H1 (cell line): ENCODE measurements at regions not wholly inside any gene's neighbourhood (a gene's known extent, or its start where the extent isn't known, plus 50 kb on each side); places are given as distances from the start of the nearest gene placed in this dataset.
A peak's percentile ranks its signal among the peaks of the same experiment; 100 is the strongest.

Experiments
- CTCF ChIA-PET: fragments of 300-600 bp; sonication (Branson Sonifier 250); formaldehyde crosslinking; loops from one replicate; lab custom pipeline; 2021; ENCODE audit not compliant: partially characterized antibody; lab: Charles Lee
- POLR2A ChIA-PET: fragments of 300-600 bp; sonication (Branson Sonifier 250); formaldehyde crosslinking; loops from one replicate; lab custom pipeline; 2021; ENCODE audit warnings: inconsistent platforms; ENCODE audit not compliant: partially characterized antibody; lab: Charles Lee
- DNase-seq, 2 experiments: peaks; one replicate each; pipeline versions ENCODE4 v3.0.0 to v3.0.0-alpha.2; 2010 to 2022; ENCODE audit warnings: low spot score in 2 of 2, low read depth in 1 of 2, mixed read lengths in 1 of 2
- FAIRE-seq: peaks from 2 replicates; lab custom pipeline; 2011; peaks lifted over from hg19 to GRCh38; lab: Jason Lieb, UNC
- H2AFZ ChIP-seq: 2 replicates; pipeline ENCODE4 v1.8.1; 2012; ENCODE audit warnings: low read length, inconsistent platforms
- H2AK5ac ChIP-seq: 2 replicates; pipeline ENCODE4 v1.6.1; 2013; ENCODE audit warnings: low read depth, low read length
- H2BK120ac ChIP-seq: replicated peaks from 2 replicates; pipeline ENCODE3; 2013; ENCODE audit warnings: low read depth, low read length, inconsistent platforms
- H2BK12ac ChIP-seq: 2 replicates; pipeline ENCODE4 v1.6.1; 2013; ENCODE audit warnings: low read depth, low read length
- H2BK15ac ChIP-seq: 2 replicates; pipeline ENCODE4 v1.6.1; 2013; ENCODE audit warnings: low read length
- H2BK20ac ChIP-seq: 2 replicates; pipeline ENCODE4 v1.6.1; 2013; ENCODE audit warnings: low read length
- H2BK5ac ChIP-seq: 2 replicates; pipeline ENCODE4 v1.6.1; 2013; ENCODE audit warnings: low read depth, low read length
- H3K14ac ChIP-seq: 2 replicates; pipeline ENCODE4 v1.6.1; 2013; ENCODE audit warnings: inconsistent platforms; ENCODE audit not compliant: insufficient read length
- H3K18ac ChIP-seq: 2 replicates; pipeline ENCODE4 v1.6.1; 2013; ENCODE audit warnings: low read length; ENCODE audit errors: extremely low read depth
- H3K23ac ChIP-seq: 2 replicates; pipeline ENCODE4 v1.6.1; 2013; ENCODE audit warnings: inconsistent platforms; ENCODE audit not compliant: insufficient read length
- H3K23me2 ChIP-seq: 2 replicates; pipeline ENCODE4 v1.6.1; 2013; ENCODE audit warnings: low read depth, low read length
- H3K27ac ChIP-seq: 2 replicates; pipeline ENCODE4 v1.6.1; 2011; ENCODE audit warnings: low read depth, low read length, inconsistent platforms
- H3K27me3 ChIP-seq, 4 experiments: replicated peaks in 1 of 4; 1 replicate in 1 of 4; 2 replicates in 3 of 4; pipeline versions ENCODE4 v1.6.1 to v1.8.1; 2011 to 2013; ENCODE audit warnings: low read length in 3 of 4, mild to moderate bottlenecking in 3 of 4, inconsistent platforms in 2 of 4, mixed read lengths in 2 of 4, moderate library complexity in 1 of 4; ENCODE audit not compliant: control insufficient read depth in 3 of 4, insufficient read depth in 3 of 4; ENCODE audit errors: extremely low read depth in 1 of 4
- H3K36me3 ChIP-seq, 4 experiments: 2 replicates each; pipeline versions ENCODE4 v1.6.1 to v1.8.1; 2011 to 2013; ENCODE audit warnings: mild to moderate bottlenecking in 4 of 4, low read length in 3 of 4, moderate library complexity in 2 of 4, control low read depth in 1 of 4, inconsistent platforms in 1 of 4; ENCODE audit not compliant: insufficient read depth in 4 of 4, control insufficient read depth in 2 of 4
- H3K4ac ChIP-seq: replicated peaks from 2 replicates; pipeline ENCODE3; 2013; ENCODE audit warnings: low read length, low read depth, mixed read lengths, inconsistent platforms; ENCODE audit not compliant: insufficient read length
- H3K4me1 ChIP-seq, 4 experiments: replicated peaks in 1 of 4; 1 replicate in 1 of 4; 2 replicates in 3 of 4; pipeline versions ENCODE4 v1.6.1 to v1.8.1; 2011 to 2013; ENCODE audit warnings: low read length in 3 of 4, inconsistent platforms in 2 of 4, mixed read lengths in 1 of 4; ENCODE audit not compliant: insufficient read depth in 4 of 4, control insufficient read depth in 3 of 4
- H3K4me2 ChIP-seq, 2 experiments: 2 replicates each; pipeline versions ENCODE4 v1.6.1 to v1.8.1; 2011 to 2013; ENCODE audit warnings: low read depth in 2 of 2, low read length in 2 of 2, control low read depth in 1 of 2, inconsistent platforms in 1 of 2, mild to moderate bottlenecking in 1 of 2; ENCODE audit not compliant: insufficient read depth in 1 of 2
- H3K4me3 ChIP-seq, 4 experiments: fragments of 200-600, 300-600 bp in 1 of 4; sonication (generic), shearing (Covaris generic), sonication (Bioruptor Twin) in 1 of 4; 2 replicates each; pipeline versions ENCODE4 v1.5.1 to v1.8.1; 2011 to 2016; ENCODE audit warnings: low read length in 4 of 4, low read depth in 3 of 4, control low read depth in 2 of 4, inconsistent platforms in 2 of 4, mild to moderate bottlenecking in 2 of 4, mixed read lengths in 1 of 4, moderate library complexity in 1 of 4; ENCODE audit not compliant: insufficient read depth in 2 of 4; ENCODE audit errors: extremely low read depth in 1 of 4
- H3K56ac ChIP-seq: replicated peaks from 2 replicates; pipeline ENCODE3; 2013; ENCODE audit warnings: low read depth, mild to moderate bottlenecking, mixed read lengths, low read length, inconsistent platforms; ENCODE audit not compliant: insufficient read length
- H3K79me1 ChIP-seq: 2 replicates; pipeline ENCODE4 v1.6.1; 2013; ENCODE audit warnings: low read depth, low read length, control low read depth
- H3K79me2 ChIP-seq, 2 experiments: 2 replicates each; pipeline versions ENCODE4 v1.6.1 to v1.8.1; 2012 to 2013; ENCODE audit warnings: low read length in 2 of 2, mild to moderate bottlenecking in 2 of 2, inconsistent platforms in 1 of 2; ENCODE audit not compliant: insufficient read depth in 2 of 2, control insufficient read depth in 1 of 2
- H3K9ac ChIP-seq, 4 experiments: replicated peaks in 1 of 4; 1 replicate in 1 of 4; 2 replicates in 3 of 4; pipeline versions ENCODE4 v1.6.1 to v1.8.1; 2011 to 2013; ENCODE audit warnings: low read depth in 3 of 4, low read length in 3 of 4, control low read depth in 2 of 4, mild to moderate bottlenecking in 2 of 4, moderate library complexity in 2 of 4, inconsistent platforms in 1 of 4; ENCODE audit errors: extremely low read depth in 1 of 4
- H3K9me3 ChIP-seq, 2 experiments: 2 replicates each; pipeline versions ENCODE4 v1.6.1 to v1.8.1; 2012 to 2013; ENCODE audit warnings: mild to moderate bottlenecking in 2 of 2, moderate library complexity in 2 of 2, control low read depth in 1 of 2, inconsistent platforms in 1 of 2, low read depth in 1 of 2, low read length in 1 of 2, mixed read lengths in 1 of 2; ENCODE audit not compliant: insufficient read depth in 2 of 2
- H4K20me1 ChIP-seq, 2 experiments: replicated peaks in 1 of 2; 2 replicates each; pipeline versions ENCODE3 to v1.8.1; 2011 to 2013; ENCODE audit warnings: inconsistent platforms in 2 of 2, low read length in 2 of 2, mild to moderate bottlenecking in 1 of 2; ENCODE audit not compliant: insufficient read depth in 2 of 2, control insufficient read depth in 1 of 2
- H4K5ac ChIP-seq: 2 replicates; pipeline ENCODE4 v1.6.1; 2013; ENCODE audit warnings: low read length, low read depth, mixed read lengths, inconsistent platforms; ENCODE audit not compliant: insufficient read length
- H4K8ac ChIP-seq: 2 replicates; pipeline ENCODE4 v1.8.0; 2013; ENCODE audit warnings: mild to moderate bottlenecking, moderate library complexity, low read length, inconsistent platforms; ENCODE audit not compliant: insufficient read depth; ENCODE audit errors: extremely low read depth
- H4K91ac ChIP-seq: replicated peaks from 2 replicates; pipeline ENCODE3; 2013; ENCODE audit warnings: low read length, mixed read lengths, inconsistent platforms; ENCODE audit not compliant: insufficient read length
- BRCA1 ChIP-seq: IDR thresholded peaks from 2 replicates; pipeline ENCODE4 v1.6.1; 2012; ENCODE audit warnings: low read depth, low read length, improper control_type of control experiment
- EZH2 ChIP-seq: fragments of 200-600 bp; sonication (generic); IDR thresholded peaks from 2 replicates; pipeline ENCODE4 v1.7.1; 2012; ENCODE audit warnings: low read depth, mild to moderate bottlenecking, moderate library complexity, low read length, inconsistent platforms; ENCODE audit not compliant: severe bottlenecking
- JUND ChIP-seq: IDR thresholded peaks from 2 replicates; pipeline ENCODE4 v1.6.1; 2011; ENCODE audit warnings: mild to moderate bottlenecking, improper control_type of control experiment, low read length
- KDM4A ChIP-seq: IDR thresholded peaks from one replicate; pipeline ENCODE4 v1.7.1; 2012; ENCODE audit warnings: low read depth, mild to moderate bottlenecking, moderate library complexity, low read length, inconsistent platforms; ENCODE audit not compliant: severe bottlenecking
- KDM5A ChIP-seq: fragments of 200-600 bp; IDR thresholded peaks from 2 replicates; pipeline ENCODE4 v1.7.1; 2012; ENCODE audit warnings: mild to moderate bottlenecking, low read length, inconsistent platforms, mixed read lengths
- MAFK ChIP-seq: IDR thresholded peaks from 2 replicates; pipeline ENCODE4 v1.6.1; 2012; ENCODE audit warnings: low read depth, mild to moderate bottlenecking, improper control_type of control experiment, low read length
- NANOG ChIP-seq: IDR thresholded peaks from 2 replicates; pipeline ENCODE4 v1.6.1; 2011; ENCODE audit warnings: low read length, low read depth, mild to moderate bottlenecking, inconsistent platforms; ENCODE audit not compliant: insufficient read depth, poor library complexity, severe bottlenecking
- NRF1 ChIP-seq: IDR thresholded peaks from 2 replicates; pipeline ENCODE4 v1.6.1; 2011; ENCODE audit warnings: mild to moderate bottlenecking, low read depth, low read length, improper control_type of control experiment
- RNF2 ChIP-seq: fragments of 200-900, 300-1000 bp; sonication (generic); IDR thresholded peaks from 2 replicates; pipeline ENCODE4 v1.7.1; 2016; ENCODE audit warnings: borderline replicate concordance, low read depth, mild to moderate bottlenecking, antibody characterized with exemption, low read length; ENCODE audit not compliant: poor library complexity, severe bottlenecking; ENCODE audit errors: missing control alignments
- SP2 ChIP-seq: IDR thresholded peaks from 2 replicates; pipeline ENCODE4 v1.6.1; 2012; ENCODE audit warnings: mild to moderate bottlenecking, low read length, inconsistent platforms
- TAF7 ChIP-seq: optimal IDR thresholded peaks from 2 replicates; pipeline ENCODE3; 2011; ENCODE audit warnings: low read depth, mild to moderate bottlenecking, inconsistent platforms, low read length, moderate library complexity, borderline replicate concordance
- whole genome bisulfite sequencing, 2 experiments: shearing (Covaris generic) in 1 of 2; methylation state at CpG; one replicate each; pipeline versions ENCODE4 v1.1.6 to v1.1.7; 2013 to 2015; ENCODE audit warnings: low lambda C conversion rate in 2 of 2, mixed read lengths in 2 of 2, inconsistent platforms in 1 of 2, low coverage in 1 of 2, missing lambda C conversion rate in 1 of 2; ENCODE audit not compliant: insufficient replicate concordance in 2 of 2, insufficient coverage in 1 of 2, insufficient read length in 1 of 2; ENCODE audit errors: extremely low coverage in 1 of 2, missing lambda C conversion rate in 1 of 2; 5-methylcytosine and 5-hydroxymethylcytosine counted together

DNA sequence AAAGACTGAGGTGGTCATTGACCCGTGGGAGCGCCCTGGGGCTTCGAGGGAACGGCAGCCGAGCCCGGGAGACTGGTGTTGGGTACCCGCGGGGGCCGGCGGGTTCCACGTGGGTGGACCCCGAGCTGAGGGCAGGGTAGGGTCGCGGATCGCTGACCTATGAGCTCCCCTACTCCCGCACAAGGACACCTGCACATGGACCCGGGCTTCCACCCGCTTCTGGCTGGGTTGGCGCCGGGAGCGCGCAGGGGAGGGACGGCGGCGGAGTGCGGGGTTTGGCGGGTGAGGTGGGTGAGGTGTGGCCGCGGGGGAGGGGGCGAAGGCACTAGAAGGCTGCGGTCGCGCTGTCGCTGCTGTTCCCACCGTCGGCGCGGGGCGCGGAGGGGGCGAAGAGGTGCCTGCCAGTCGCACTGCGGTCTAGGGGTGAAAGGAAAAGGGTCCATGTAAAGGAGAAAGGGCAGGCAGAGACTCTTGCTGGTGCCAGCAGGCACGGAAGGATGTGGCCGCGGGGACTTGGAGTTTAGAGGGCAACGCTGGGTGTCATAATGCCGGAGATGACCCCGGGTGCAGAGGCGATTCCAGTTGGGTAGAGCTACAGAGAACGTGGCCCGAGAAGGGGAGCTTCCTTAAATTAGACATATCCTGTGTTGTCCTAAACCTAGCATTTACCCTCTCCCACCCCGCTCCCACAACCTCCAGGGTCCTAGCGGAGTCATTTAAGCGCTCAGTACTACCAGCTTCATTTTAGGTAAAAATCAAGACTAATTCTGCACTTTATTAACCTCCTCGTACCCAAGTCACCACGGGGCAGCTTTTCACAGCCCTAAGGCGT, 245.9 kb upstream of the TOPAZ1 start:
- Histone ChIP-seq H3K4me1 (peaks cover 0 to 31% (median 17%) of the 10 kb centered on the region in 4 experiments; a peak in 6 of 7 replicates), H2BK20ac (no peak overlapping the region), H3K27me3 (peaks cover 40 to 73% (median 67%) of the 10 kb centered on the region in 4 experiments), H2BK12ac (peak overlapping the region; percentile 84; the same call in 1 of the 2 replicates), H3K36me3 (no peaks in the 10 kb centered on the region; a peak in 1 of 8 replicates), H2BK120ac (no peak overlapping the region), H4K5ac (no peak overlapping the region), H3K18ac (peak overlapping the region; percentile 87), H3K56ac (no peak overlapping the region), H3K79me2 (no peaks in the 10 kb centered on the region), H3K23ac (no peak overlapping the region), H3K23me2 (peaks cover 48% of the 10 kb centered on the region), H3K4ac (no peak overlapping the region), H3K4me2 (peak overlapping the region; percentile 91 to 100), H2BK15ac (peak overlapping the region; percentile 46; the same call in 1 of the 2 replicates), H2AK5ac (no peak overlapping the region), H3K9me3 (peaks cover 0 to 2% of the 10 kb centered on the region in 2 experiments; a peak in 2 of 4 replicates), H3K9ac (no peak overlapping the region), H2AFZ (peak overlapping the region; percentile 61), H3K14ac (no peak overlapping the region), H4K91ac (no peak overlapping the region), H3K4me3 (peak overlapping the region; percentile 48 to 75 (median 65)), H4K8ac (peak overlapping the region; percentile 35; the same call in 1 of the 2 replicates), H3K27ac (no peak overlapping the region), H2BK5ac (peak overlapping the region; percentile 44; the same call in 1 of the 2 replicates), H4K20me1 (no peaks in the 10 kb centered on the region), H3K79me1 (no peaks in the 10 kb centered on the region)
- DNase-seq = peak in 1 of 2 experiments; percentile 81
- WGBS, 2 experiments = 3% methylated on average over 45 of the region's 58 CpGs; no CpG with 5 or more reads in 1 of the 2 experiments
- ChIA-PET POLR2A (interaction anchor here (0.6 to 2.4 kb wide), 11 partner anchors 17 to 651 kb away, joined by 3 to 6 read pairs (median 4); no protein-coding TSS in a partner anchor), CTCF (interaction anchor here (0.6 to 1.8 kb wide), 15 partner anchors 15 to 243 kb away, joined by 3 to 14 read pairs (median 3); no protein-coding TSS in a partner anchor)
- FAIRE-seq = no peak
- TF ChIP-seq MAFK = no peak
- no peak for TF ChIP-seq NANOG
- no peak for TF ChIP-seq TAF7
- TF ChIP-seq KDM5A = no peak
- no peak for TF ChIP-seq BRCA1
- TF ChIP-seq EZH2 = peak; percentile 52
- peak; percentile 22 for TF ChIP-seq KDM4A
- TF ChIP-seq RNF2 = peak; percentile 79
- TF ChIP-seq NRF1 = no peak
- TF ChIP-seq SP2 = no peak
- TF ChIP-seq JUND = no peak
